ENCODE measurements at regions not wholly inside any gene's neighbourhood (a gene's known extent, or its start where the extent isn't known, plus 50 kb on each side); places are given as distances from the start of the nearest gene placed in this dataset.
A peak's percentile ranks its signal among the peaks of the same experiment; 100 is the strongest.

DNA sequence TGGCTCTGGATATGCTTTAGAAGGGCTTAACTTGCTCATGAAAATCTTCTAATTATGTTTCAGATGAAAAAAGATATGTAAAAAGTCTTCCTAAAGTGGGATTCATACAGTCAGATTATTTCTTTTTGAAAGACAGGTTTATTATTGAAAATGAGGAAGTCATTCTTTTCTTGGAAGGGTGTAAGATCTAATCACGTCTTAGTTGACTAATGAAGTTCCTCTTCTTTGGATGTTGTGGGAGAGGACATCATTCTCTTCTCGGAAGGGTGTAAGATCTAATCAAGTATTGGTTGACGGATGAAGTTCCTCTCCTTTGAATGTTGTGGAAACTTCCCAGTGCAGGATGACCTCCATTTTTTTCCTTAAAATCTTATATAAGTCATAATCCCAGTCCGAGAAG is 74.9 kb downstream of the ALG10 start:
- no peak for DNase-seq
- Histone ChIP-seq H2BK12ac (ENCODE audit: low read length in 2 of 2) (no peak overlapping the region), H2AFZ (ENCODE audit: low read depth, low read length) (no peak overlapping the region), H4K8ac (ENCODE audit: low read length) (no peak overlapping the region), H3K4me2 (ENCODE audit: low read length, poor library complexity, severe bottlenecking) (no peak overlapping the region), H3K9me3 (ENCODE audit: control insufficient read depth, low read length) (no peaks in the 10 kb centered on the region), H2BK120ac (ENCODE audit: low read depth, low read length) (no peak overlapping the region), H2BK5ac (ENCODE audit: low read depth, low read length, poor library complexity, severe bottlenecking) (no peak overlapping the region), H4K91ac (ENCODE audit: low read length) (no peak overlapping the region), H3K23ac (ENCODE audit: low read length in 2 of 2) (no peak overlapping the region), H3K27ac (ENCODE audit: low read length, poor library complexity, severe bottlenecking) (no peak overlapping the region), H3K18ac (ENCODE audit: low read depth in 1 of 2, low read length in 2 of 2) (no peak overlapping the region), H3K79me1 (replicated peaks; ENCODE audit: low read length, poor library complexity, severe bottlenecking) (no peaks in the 10 kb centered on the region), H3K4ac (ENCODE audit: low read depth in 1 of 2, low read length in 2 of 2) (no peak overlapping the region), H3K9ac (ENCODE audit: low read length) (no peak overlapping the region), H2BK15ac (ENCODE audit: low read depth, poor library complexity, severe bottlenecking) (no peak overlapping the region), H3K4me3 (ENCODE audit: insufficient read depth in 1 of 2, low read depth in 1 of 2, low read length in 2 of 2) (no peak overlapping the region), H3K27me3 (ENCODE audit: control insufficient read depth in 1 of 2, insufficient read depth in 1 of 2, low read length in 2 of 2) (no peaks in the 10 kb centered on the region), H3K4me1 (ENCODE audit: control insufficient read depth, insufficient read depth, low read depth, low read length) (no peaks in the 10 kb centered on the region), H3K14ac (ENCODE audit: low read length in 2 of 2) (no peak overlapping the region), H2AK5ac (ENCODE audit: low read length, severe bottlenecking) (no peak overlapping the region), H3K36me3 (ENCODE audit: control insufficient read depth in 1 of 2, insufficient read depth in 2 of 2, low read depth in 1 of 2, low read length in 2 of 2) (no peaks in the 10 kb centered on the region)
- WGBS: 50% methylated on average over 4 of the region's 4 CpGs

- Histone ChIP-seq H2BK5ac (ENCODE audit: low read depth, low read length, poor library complexity, severe bottlenecking) (no peak overlapping the region), H3K14ac (ENCODE audit: low read length in 2 of 2) (no peak overlapping the region), H3K23ac (ENCODE audit: low read length in 2 of 2) (no peak overlapping the region), H3K18ac (ENCODE audit: low read depth in 1 of 2, low read length in 2 of 2) (no peak overlapping the region), H2AFZ (ENCODE audit: low read depth, low read length) (no peak overlapping the region), H2BK120ac (ENCODE audit: low read depth, low read length) (no peak overlapping the region), H3K4me3 (ENCODE audit: insufficient read depth in 1 of 2, low read depth in 1 of 2, low read length in 2 of 2) (no peak overlapping the region), H3K36me3 (ENCODE audit: control insufficient read depth in 1 of 2, insufficient read depth in 2 of 2, low read depth in 1 of 2, low read length in 2 of 2) (no peaks in the 10 kb centered on the region), H2BK12ac (ENCODE audit: low read length in 2 of 2) (no peak overlapping the region), H3K4me1 (ENCODE audit: control insufficient read depth, insufficient read depth, low read depth, low read length) (no peaks in the 10 kb centered on the region), H2AK5ac (ENCODE audit: low read length, severe bottlenecking) (no peak overlapping the region), H4K8ac (ENCODE audit: low read length) (no peak overlapping the region), H3K27me3 (ENCODE audit: control insufficient read depth in 1 of 2, insufficient read depth in 1 of 2, low read length in 2 of 2) (peaks cover 0 to 5% of the 10 kb centered on the region in 2 experiments), H3K9me3 (ENCODE audit: control insufficient read depth, low read length) (no peaks in the 10 kb centered on the region), H3K4ac (ENCODE audit: low read depth in 1 of 2, low read length in 2 of 2) (no peak overlapping the region), H4K91ac (ENCODE audit: low read length) (no peak overlapping the region), H3K4me2 (ENCODE audit: low read length, poor library complexity, severe bottlenecking) (no peak overlapping the region), H3K27ac (ENCODE audit: low read length, poor library complexity, severe bottlenecking) (no peak overlapping the region), H2BK15ac (ENCODE audit: low read depth, poor library complexity, severe bottlenecking) (no peak overlapping the region), H3K9ac (ENCODE audit: low read length) (no peak overlapping the region), H3K79me1 (replicated peaks; ENCODE audit: low read length, poor library complexity, severe bottlenecking) (no peaks in the 10 kb centered on the region)
- 65% methylated on average over 7 of the region's 7 CpGs for WGBS
- no peak for DNase-seq
Measured at GRCh38 chr12:34105392-34105933, 83.2 kb downstream of the ALG10 start.

GRCh38 chr12:34106172-34106571 is 83.9 kb downstream of the ALG10 start:
- Histone ChIP-seq H3K9ac (ENCODE audit: low read length) (no peak overlapping the region), H2BK120ac (ENCODE audit: low read depth, low read length) (no peak overlapping the region), H3K9me3 (ENCODE audit: control insufficient read depth, low read length) (no peaks in the 10 kb centered on the region), H2BK15ac (ENCODE audit: low read depth, poor library complexity, severe bottlenecking) (no peak overlapping the region), H2BK5ac (ENCODE audit: low read depth, low read length, poor library complexity, severe bottlenecking) (no peak overlapping the region), H3K79me1 (replicated peaks; ENCODE audit: low read length, poor library complexity, severe bottlenecking) (no peaks in the 10 kb centered on the region), H3K23ac (ENCODE audit: low read length in 2 of 2) (no peak overlapping the region), H2AFZ (ENCODE audit: low read depth, low read length) (no peak overlapping the region), H3K27ac (ENCODE audit: low read length, poor library complexity, severe bottlenecking) (no peak overlapping the region), H3K18ac (ENCODE audit: low read depth in 1 of 2, low read length in 2 of 2) (no peak overlapping the region), H3K4me1 (ENCODE audit: control insufficient read depth, insufficient read depth, low read depth, low read length) (no peaks in the 10 kb centered on the region), H3K14ac (ENCODE audit: low read length in 2 of 2) (no peak overlapping the region), H4K91ac (ENCODE audit: low read length) (no peak overlapping the region), H3K36me3 (ENCODE audit: control insufficient read depth in 1 of 2, insufficient read depth in 2 of 2, low read depth in 1 of 2, low read length in 2 of 2) (no peaks in the 10 kb centered on the region), H3K4ac (ENCODE audit: low read depth in 1 of 2, low read length in 2 of 2) (no peak overlapping the region), H4K8ac (ENCODE audit: low read length) (no peak overlapping the region), H2AK5ac (ENCODE audit: low read length, severe bottlenecking) (no peak overlapping the region), H3K4me3 (ENCODE audit: insufficient read depth in 1 of 2, low read depth in 1 of 2, low read length in 2 of 2) (no peak overlapping the region), H3K4me2 (ENCODE audit: low read length, poor library complexity, severe bottlenecking) (no peak overlapping the region), H2BK12ac (ENCODE audit: low read length in 2 of 2) (no peak overlapping the region), H3K27me3 (ENCODE audit: control insufficient read depth in 1 of 2, insufficient read depth in 1 of 2, low read length in 2 of 2) (peaks cover 0 to 5% of the 10 kb centered on the region in 2 experiments)
- 82% methylated on average over 2 of the region's 2 CpGs for whole genome bisulfite sequencing
- DNase-seq: no peak

DNA sequence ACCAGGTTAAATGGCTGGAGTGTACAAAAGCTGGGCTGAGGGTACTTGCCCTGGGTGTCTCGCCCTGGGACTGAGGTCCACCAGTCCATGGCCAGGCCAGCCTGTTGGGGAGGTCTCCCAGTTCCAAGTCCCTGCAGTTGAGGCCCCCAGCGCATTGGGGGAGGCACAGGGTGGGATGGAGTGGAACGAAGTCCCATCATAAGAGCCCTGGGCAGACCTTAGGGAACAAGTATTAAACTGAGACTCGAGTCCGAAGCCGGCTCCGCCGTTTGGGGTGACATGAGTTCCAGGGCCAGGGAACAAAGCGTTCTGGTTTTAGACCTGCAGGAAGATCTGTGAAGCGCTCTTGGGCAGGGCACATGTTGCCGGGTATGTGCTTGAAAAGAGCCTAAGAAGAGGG is 84.7 kb downstream of the ALG10 start:
- Histone ChIP-seq H3K27ac (ENCODE audit: low read length, poor library complexity, severe bottlenecking) (no peak overlapping the region), H3K14ac (ENCODE audit: low read length in 2 of 2) (no peak overlapping the region), H3K4ac (ENCODE audit: low read depth in 1 of 2, low read length in 2 of 2) (no peak overlapping the region), H3K79me1 (replicated peaks; ENCODE audit: low read length, poor library complexity, severe bottlenecking) (no peaks in the 10 kb centered on the region), H3K9ac (ENCODE audit: low read length) (no peak overlapping the region), H2BK12ac (ENCODE audit: low read length in 2 of 2) (no peak overlapping the region), H4K8ac (ENCODE audit: low read length) (no peak overlapping the region), H3K9me3 (ENCODE audit: control insufficient read depth, low read length) (no peaks in the 10 kb centered on the region), H3K23ac (ENCODE audit: low read length in 2 of 2) (no peak overlapping the region), H3K18ac (ENCODE audit: low read depth in 1 of 2, low read length in 2 of 2) (no peak overlapping the region), H3K4me2 (ENCODE audit: low read length, poor library complexity, severe bottlenecking) (no peak overlapping the region), H2BK120ac (ENCODE audit: low read depth, low read length) (no peak overlapping the region), H3K36me3 (ENCODE audit: control insufficient read depth in 1 of 2, insufficient read depth in 2 of 2, low read depth in 1 of 2, low read length in 2 of 2) (no peaks in the 10 kb centered on the region), H3K4me1 (ENCODE audit: control insufficient read depth, insufficient read depth, low read depth, low read length) (no peaks in the 10 kb centered on the region), H2AFZ (ENCODE audit: low read depth, low read length) (no peak overlapping the region), H2AK5ac (ENCODE audit: low read length, severe bottlenecking) (no peak overlapping the region), H2BK5ac (ENCODE audit: low read depth, low read length, poor library complexity, severe bottlenecking) (no peak overlapping the region), H4K91ac (ENCODE audit: low read length) (peak overlapping the region; percentile 27), H2BK15ac (ENCODE audit: low read depth, poor library complexity, severe bottlenecking) (no peak overlapping the region), H3K27me3 (ENCODE audit: control insufficient read depth in 1 of 2, insufficient read depth in 1 of 2, low read length in 2 of 2) (peaks cover 0 to 5% of the 10 kb centered on the region in 2 experiments), H3K4me3 (ENCODE audit: insufficient read depth in 1 of 2, low read depth in 1 of 2, low read length in 2 of 2) (no peak overlapping the region)
- no peak for DNase-seq
- WGBS: 78% methylated on average over 11 of the region's 11 CpGs
